ENCODE measurements at regions not wholly inside any gene's neighbourhood (a gene's known extent, or its start where the extent isn't known, plus 50 kb on each side); places are given as distances from the start of the nearest gene placed in this dataset.

DNA sequence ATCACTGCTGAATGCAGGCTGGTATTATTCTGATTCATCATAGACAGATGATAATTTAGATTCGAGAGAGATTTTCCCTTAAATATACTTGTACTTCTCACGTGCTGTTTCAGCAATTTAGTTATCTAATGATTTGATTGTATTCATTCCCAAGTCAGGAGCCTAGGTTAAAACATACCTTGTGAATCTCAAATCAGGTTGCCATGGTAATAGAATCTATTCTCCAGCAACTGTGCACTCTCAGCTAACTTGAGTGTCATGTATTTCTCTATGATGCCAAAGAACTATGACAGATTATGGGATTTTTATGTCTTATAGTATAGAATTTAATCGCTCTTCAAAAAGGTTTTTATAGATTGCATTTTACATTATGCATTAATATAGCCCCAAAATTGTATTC is 315.3 kb downstream of the GABRG2 start:
- TF ChIP-seq, protein P1, sequence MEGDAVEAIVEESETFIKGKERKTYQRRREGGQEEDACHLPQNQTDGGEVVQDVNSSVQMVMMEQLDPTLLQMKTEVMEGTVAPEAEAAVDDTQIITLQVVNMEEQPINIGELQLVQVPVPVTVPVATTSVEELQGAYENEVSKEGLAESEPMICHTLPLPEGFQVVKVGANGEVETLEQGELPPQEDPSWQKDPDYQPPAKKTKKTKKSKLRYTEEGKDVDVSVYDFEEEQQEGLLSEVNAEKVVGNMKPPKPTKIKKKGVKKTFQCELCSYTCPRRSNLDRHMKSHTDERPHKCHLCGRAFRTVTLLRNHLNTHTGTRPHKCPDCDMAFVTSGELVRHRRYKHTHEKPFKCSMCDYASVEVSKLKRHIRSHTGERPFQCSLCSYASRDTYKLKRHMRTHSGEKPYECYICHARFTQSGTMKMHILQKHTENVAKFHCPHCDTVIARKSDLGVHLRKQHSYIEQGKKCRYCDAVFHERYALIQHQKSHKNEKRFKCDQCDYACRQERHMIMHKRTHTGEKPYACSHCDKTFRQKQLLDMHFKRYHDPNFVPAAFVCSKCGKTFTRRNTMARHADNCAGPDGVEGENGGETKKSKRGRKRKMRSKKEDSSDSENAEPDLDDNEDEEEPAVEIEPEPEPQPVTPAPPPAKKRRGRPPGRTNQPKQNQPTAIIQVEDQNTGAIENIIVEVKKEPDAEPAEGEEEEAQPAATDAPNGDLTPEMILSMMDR (IDR thresholded peaks at IDR 0.05; ENCODE audit: borderline replicate concordance, insufficient read depth, low read depth, low read length) = no peak
- no peak overlapping the region for H3K4me3 ChIP-seq (ENCODE audit: low read depth, low read length)

DNA sequence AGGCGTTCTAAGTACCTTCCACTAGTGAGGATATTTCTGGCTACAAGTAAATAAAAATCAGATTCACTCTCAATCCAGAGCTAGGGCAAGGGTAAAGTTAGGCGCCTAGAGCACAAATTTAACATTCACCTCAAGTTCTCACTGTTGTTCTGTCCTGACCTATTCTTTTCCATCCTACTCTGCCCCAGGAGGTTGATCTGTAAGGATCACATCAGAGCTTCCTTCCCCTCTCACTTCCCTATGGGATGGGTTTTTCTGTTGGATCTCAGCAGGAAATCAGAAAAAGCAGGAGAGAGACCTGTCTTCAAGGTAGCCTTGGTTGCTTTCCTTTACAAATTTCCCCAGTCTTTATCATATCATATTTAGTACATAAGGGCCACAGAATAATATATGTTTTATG is 316.7 kb downstream of the GABRG2 start:
- H3K4me3 ChIP-seq (ENCODE audit: low read depth, low read length) = no peak overlapping the region
- TF ChIP-seq, protein P1 (IDR thresholded peaks at IDR 0.05; ENCODE audit: borderline replicate concordance, insufficient read depth, low read depth, low read length) = no peak

DNA sequence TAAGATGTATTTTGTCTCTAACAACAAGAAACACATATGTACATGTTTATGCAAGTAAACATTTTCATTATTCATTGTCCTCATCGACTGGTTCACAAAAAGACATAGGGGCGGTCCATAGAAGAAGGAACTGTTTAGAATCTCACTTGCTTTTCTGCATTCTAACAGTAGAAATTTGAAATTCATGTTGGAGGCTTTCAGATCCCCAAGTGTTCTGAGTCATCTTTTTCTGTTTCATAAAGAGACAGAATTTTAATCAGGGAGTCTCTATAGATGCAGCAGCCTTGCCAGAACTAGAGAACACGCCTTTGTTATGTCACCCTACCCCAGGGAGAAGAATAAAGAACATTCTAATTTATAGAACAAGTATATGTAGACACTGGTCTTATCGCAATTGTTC is 324.3 kb downstream of the GABRG2 start:
- TF ChIP-seq, protein P1 (IDR thresholded peaks at IDR 0.05; ENCODE audit: borderline replicate concordance, insufficient read depth, low read depth, low read length) = no peak
- H3K4me3 ChIP-seq (ENCODE audit: low read depth, low read length) = no peak overlapping the region

- no peak overlapping the region for H3K4me3 ChIP-seq (ENCODE audit: low read depth, low read length)
- TF ChIP-seq, protein P1 (IDR thresholded peaks at IDR 0.05; ENCODE audit: borderline replicate concordance, insufficient read depth, low read depth, low read length) = no peak
These were observed 324.8 kb downstream of the GABRG2 start for GRCh38 chr5:162392336-162392735.

DNA sequence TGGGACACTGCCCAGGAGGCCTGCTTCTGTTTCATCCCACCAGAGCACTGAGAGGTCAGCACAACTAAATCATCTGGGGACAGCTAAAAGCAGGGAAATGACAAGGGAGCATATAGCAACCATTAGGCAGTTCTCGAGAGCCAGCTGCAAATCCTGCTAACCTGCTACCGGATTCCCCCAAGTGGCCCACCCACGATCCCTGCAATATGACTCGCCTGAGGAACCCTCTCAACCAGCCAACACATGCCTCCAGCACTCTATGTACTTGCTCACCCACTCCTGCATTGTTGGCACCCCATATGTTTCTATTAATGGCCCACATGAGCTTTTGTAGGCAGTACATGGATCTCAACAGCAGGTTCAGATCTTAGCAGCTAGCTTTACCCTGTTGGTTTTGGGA is 326.0 kb downstream of the GABRG2 start:
- TF ChIP-seq, protein P1 (IDR thresholded peaks at IDR 0.05; ENCODE audit: borderline replicate concordance, insufficient read depth, low read depth, low read length) = no peak
- no peak overlapping the region for H3K4me3 ChIP-seq (ENCODE audit: low read depth, low read length)

- TF ChIP-seq, protein P1 (IDR thresholded peaks at IDR 0.05; ENCODE audit: borderline replicate concordance, insufficient read depth, low read depth, low read length) = no peak
- H3K4me3 ChIP-seq (ENCODE audit: low read depth, low read length) = no peak overlapping the region
These were observed 340.0 kb downstream of the GABRG2 start for GRCh38 chr5:162407614-162408013.

- TF ChIP-seq, protein P1 (IDR thresholded peaks at IDR 0.05; ENCODE audit: borderline replicate concordance, insufficient read depth, low read depth, low read length) = no peak
- no peak overlapping the region for H3K4me3 ChIP-seq (ENCODE audit: low read depth, low read length)
These were observed 342.8 kb downstream of the GABRG2 start for GRCh38 chr5:162410365-162410764.

Measured in GM12875 (cell line).